ENCODE measurements at regions not wholly inside any gene's neighbourhood (a gene's known extent, or its start where the extent isn't known, plus 50 kb on each side); places are given as distances from the start of the nearest gene placed in this dataset.
A peak's percentile ranks its signal among the peaks of the same experiment; 100 is the strongest.

DNA sequence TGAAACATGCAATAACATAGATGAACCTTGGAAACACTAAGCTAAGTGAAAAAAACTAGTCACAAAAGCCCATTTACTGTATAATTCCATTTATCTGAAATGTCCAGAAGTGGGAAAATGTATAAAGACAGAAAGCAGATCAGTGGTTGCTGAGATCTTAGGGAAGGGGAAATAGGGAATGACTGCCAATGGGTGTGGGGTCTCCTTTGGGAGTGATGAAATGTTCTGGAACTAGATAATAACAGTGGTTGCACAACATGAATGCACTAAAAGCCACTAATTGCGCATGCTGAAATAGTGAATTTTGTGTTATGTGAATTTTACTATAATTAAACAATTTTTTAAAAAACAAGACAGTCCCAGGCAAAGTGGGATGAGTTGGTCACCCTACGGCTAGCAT lies 472.8 kb downstream of the CCDC171 start:
- intact Hi-C loops (cut with DNase I) = no loop called here
- DNase-seq (no peak), ATAC-seq (no peak)

DNA sequence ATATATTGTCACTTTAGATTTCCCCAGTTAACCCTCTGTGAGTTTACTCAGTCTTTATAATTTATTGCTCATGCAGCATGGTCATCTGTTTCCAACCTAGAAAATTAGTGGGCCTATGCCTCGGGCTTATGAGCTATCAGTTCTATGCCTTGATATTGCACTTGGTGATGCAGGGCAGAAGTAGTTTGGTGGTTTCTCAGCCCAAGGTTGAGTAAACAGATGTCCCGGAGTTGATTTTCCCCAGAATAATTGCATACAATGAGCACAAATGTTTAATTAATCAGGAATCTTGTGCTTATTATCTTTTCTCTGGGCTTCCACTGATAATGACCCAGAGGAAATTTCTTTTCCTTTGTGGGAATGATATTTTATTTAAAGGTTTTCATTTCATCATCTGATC lies 474.0 kb downstream of the CCDC171 start:
- ATAC-seq (no peak), DNase-seq (no peak)
- intact Hi-C loops (cut with DNase I) = no loop called here

DNA sequence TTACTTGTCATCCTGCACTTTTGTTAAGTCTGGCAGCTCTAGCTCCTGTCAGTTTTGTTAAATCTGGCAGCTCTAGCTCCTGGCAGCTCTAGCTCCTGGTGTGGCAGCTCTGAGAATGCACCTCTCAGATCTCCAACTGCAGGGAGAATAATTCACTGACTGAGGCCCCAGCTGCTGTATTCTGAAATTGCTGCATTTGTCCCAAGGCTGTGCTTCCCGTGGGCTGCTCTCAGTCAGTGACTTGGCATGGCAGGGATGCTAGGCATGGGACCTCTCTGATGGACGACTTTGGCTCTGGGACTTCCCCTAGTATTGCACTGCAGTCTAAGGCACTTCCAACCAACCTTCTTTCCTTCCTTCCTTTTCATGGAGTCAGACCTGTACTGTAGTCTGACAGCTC lies 475.7 kb downstream of the CCDC171 start:
- intact Hi-C loops (cut with DNase I) = no loop called here
- ATAC-seq (no peak), DNase-seq (no peak)

DNA sequence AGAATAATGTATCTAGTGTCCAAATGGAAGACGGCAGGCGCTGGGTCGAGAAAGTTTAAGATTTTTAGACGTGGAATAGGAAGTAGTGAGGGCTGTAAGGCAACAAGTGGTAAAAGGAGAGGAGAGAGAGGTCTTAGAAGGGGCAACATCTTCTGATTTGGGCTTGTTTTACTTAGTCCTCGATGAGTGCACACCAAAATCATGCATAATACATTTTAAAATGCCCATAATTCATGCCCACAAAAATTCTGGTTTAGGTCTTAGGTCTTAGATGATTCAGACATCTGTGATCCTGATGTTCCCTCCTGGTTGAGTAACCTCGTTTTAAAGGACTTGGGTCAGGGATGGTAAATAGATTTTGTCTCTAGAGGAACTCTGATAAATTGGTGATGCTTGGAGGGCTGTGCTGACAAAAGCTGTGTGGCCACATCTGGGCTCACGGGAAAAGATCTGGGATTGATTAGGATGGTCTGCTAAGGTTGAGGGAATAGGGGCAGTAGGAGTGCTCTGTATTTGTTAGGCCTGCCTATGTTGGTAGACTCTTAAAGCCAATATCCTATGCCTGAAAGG lies 476.3 kb downstream of the CCDC171 start:
- ATAC-seq (no peak), DNase-seq (no peak)
- intact Hi-C loops (cut with DNase I) = no loop called here

DNA sequence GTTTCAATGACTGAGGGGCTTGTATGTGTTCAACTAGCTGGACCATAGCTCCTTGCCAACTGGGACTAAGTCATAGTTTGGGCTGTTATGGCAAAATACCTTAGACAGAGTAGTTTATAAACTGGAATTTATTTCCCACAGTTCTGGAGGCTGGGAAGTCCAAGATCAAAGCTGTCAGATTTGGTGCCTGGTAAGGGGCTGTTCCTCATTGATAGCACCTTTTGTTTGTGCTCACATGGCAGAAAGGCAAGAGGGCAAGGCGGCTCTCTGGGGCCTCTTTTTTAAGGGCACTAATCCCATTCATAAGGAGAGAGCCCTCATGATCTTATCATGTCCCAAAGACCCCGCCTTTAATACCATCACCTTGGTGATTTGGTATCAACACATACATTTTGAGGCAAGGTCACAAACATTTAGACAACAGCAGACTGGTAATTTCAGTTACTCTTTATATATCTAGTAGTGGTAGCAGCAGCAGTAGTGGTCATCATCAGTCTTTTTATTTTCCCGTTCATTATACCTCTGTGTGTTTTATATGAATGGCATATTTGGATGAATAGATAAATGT lies 477.0 kb downstream of the CCDC171 start:
- DNase-seq (no peak), ATAC-seq (no peak)
- intact Hi-C loops (cut with DNase I) = no loop called here

DNA sequence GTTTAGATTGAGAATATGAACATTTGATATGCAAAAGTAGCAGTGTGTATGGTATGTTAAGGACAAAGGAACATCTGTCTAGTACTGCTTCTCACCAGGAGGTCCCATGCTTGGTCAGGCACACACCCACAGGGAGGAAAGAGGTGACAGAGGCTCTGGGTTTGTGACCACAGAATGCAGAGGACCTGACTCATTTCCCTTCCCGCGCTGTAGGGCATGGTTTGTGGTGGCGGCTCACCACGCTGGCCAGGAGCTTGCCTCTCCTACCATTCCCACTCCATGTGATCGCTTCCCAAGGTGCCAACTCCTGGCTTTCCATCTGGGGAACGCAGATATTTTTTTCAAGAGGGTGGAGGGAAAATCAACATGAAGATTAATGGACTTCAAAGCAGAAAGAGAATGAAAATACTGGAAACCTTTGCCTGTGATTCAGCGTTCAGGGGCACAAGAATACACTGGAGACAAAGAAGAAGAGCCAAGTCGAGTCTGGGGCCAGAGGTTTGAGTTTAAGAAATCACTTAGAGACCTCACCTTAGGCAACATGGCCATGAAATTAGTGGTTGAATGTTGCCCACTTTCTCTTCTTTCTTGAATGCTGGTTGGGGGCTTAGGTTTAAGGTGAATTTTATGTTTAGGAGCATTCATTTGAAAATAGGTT lies 477.8 kb downstream of the CCDC171 start:
- ATAC-seq (no peak), DNase-seq (no peak)
- intact Hi-C loops (cut with DNase I) = no loop called here

DNA sequence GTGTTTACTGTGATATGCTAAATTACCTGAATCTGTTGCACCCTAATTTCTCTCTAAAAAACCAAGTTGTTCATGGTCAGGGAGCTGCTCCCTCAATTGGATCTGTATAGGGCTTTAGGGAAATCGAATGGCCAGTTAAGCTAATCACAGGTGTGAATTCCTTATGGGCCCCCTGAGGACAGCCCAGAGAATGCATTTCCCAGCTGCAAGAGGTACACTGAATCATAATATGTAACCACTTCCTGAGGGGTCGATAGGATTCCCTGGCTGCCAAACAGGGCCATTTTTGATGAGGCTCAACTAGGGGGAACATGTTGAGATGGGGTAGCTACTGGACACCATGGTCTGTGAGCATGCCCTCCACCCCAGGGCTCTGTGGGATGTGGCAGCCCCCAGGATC lies 478.6 kb downstream of the CCDC171 start:
- intact Hi-C loops (cut with DNase I) = no loop called here
- no peak for DNase-seq
- ATAC-seq = no peak

DNA sequence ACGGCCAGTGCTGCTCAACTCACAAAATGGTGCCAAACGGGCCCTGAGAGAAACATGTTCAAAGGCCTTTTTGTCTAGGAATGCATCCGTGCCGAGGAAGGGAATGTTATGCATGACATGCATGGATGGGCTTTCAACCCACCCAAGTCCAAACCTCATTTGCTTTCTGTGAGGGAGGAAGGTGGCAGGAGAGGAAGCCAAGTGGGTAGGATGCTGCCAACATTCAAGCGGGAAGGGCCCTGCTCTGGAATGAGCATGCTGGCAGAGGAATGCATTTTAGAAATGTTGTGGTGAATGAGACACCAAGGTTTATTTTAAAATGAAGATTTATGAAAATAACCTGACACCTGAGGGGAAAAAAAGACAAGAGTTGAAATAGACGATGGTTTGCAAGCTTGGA lies 479.1 kb downstream of the CCDC171 start:
- DNase-seq = no peak
- ATAC-seq = no peak
- intact Hi-C loops (cut with DNase I) = no loop called here

DNA sequence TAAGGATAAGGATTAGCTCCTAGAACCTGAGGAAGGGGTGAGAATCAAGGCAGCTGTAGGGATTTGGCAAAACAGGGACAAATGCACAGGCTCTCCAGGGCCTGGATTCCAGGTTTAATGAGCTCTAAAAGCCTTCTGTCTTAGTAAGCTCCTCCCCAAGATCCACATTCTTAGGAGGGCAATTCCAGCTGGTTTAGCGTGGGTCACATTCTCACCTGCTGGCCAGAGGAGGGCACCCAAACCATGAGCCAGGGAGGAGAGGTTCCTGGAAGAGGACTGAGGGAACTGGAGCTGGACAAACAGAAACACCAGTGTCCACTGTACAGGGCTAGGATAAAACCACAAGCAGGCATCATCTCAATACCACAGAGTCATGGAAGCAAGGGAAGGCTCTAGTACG lies 480.0 kb downstream of the CCDC171 start:
- DNase-seq (no peak), ATAC-seq (no peak)
- intact Hi-C loops (cut with DNase I) = no loop called here

DNA sequence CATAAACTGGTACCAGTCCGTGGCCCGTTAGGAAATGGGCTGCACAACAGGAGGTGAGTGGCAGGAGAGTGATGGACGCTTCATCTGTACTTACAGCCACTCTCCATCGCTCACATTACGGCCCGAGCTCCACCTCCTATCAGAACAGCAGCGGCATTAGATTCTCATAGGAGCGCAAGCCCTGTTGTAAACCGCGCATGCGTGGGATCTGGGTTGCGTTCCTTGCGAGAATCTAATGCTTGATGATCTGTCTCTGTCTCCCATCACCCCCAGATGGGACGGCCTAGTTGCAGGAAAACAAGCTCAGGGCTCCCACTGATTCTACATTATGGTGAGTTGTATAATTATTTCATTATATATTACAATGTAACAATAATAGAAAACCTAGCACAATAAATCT lies 480.4 kb downstream of the CCDC171 start:
- intact Hi-C loops (cut with DNase I) = no loop called here
- no peak for ATAC-seq

DNA sequence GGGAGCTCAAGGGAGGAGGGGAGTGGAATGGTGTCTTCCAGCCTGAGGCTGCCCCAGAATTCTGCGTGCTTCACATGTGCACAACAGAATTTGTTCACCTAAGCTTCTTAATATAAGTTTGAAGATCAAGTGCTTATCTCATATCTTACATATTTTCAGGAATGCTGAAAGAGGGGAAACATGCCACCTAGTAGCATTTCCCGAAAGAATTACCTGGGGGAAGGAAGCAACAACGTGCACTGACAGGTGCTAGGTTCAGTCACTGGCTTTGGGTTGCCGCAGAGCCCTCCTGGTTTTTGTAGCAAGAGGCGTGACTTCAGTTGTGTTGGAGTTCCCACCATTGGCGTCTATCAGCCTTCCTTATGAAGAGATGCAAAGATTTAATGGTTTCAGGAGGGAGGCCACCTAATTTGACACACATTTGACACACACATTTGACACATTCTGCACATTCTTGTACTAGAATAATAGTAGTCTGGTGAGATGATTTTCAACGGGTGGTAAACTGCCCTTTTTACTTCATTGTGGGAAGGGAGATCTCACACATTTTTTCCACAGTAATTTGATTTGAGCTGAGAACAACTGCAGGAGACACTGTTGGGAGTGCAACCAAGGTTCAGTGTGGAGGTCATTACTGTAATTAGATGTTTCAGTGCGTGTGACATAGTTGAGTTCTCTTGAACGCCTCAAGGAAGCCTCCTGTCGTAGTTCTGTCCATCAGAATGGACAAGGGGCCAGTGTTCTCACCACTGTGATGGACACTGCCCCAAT lies 481.3 kb downstream of the CCDC171 start:
- no peak for DNase-seq
- intact Hi-C loops (cut with DNase I) = no loop called here
- ATAC-seq = no peak

More for the DNA sequence above, 480.4 kb downstream of the CCDC171 start:
- no peak for DNase-seq

DNA sequence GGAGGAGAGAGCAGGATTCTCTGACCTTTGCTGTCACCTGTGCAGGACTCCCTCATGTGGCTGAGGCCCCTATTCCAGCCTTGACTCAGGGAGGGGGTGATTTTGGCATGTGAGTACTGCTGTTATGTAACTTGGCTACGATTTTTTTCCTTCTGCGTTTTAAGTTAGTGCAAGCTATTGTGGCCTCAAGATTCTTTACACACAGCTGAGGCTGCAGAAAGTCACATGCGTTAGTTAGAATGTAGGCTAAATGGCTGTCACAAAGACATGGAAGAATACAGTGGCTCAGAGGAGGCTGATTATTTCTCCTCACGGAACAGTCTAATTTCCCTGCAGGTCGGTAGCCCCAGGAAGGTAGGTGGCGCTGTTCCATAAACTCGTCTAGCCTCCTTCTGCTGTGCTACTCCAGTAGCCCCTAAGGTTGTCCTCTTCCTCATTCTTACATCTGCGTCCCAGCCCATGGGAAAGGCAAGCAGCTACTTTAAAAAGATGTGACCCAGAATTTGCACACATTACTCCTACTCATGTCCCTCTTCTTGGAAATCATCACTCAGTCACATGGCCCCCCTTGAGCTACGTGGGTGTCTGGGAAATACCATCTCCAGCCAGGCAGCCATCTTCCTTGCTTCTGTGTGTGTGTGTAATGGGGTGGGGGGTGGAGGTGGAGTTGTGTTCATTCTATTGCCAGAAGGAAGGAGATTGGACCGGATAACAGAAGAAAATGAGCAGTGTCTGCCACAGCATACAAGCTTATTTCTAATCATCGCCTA lies 486.6 kb downstream of the CCDC171 start:
- DNase-seq (peak; percentile 36), ATAC-seq (peak; percentile 34 to 44)
- intact Hi-C loops (cut with DNase I) = no loop called here

DNA sequence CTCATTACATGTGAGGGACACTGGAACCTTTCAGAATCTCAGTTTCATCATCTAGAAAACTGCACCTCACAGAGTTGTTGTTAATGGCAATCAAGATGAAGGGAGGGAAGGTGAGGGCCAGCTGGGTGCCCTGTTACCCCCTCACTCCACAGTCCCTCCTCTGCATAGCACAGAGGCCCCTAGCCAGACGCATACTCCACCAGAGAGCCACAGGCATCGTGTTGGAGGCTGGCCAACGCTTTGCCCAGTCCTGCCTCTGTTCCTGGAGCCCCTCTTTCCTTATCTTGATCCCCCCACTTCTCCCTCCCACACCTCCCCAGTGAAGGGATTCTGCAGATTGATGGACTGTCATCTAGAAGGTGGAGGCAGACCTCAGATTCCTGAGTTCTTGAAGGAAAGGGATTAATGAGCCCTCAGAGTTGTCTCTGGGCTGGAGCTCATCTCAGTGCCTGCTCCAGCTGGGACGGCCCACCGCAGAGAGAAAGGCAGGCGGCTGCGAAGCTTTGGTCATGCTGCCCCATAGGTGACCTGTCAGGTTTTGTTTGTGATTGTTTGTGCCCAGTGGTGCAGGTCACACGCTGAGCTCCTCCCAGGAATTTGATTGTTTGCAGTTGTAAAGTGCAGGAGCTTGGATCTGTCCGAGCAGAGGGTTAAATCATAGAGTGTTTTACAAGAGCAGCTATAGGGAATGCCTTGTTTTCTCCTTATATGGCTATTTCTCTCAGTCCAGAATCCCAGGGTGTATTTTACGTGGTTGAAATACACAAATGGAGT lies 487.3 kb downstream of the CCDC171 start:
- intact Hi-C loops (cut with DNase I) = no loop called here
- ATAC-seq = no peak
- no peak for DNase-seq

DNA sequence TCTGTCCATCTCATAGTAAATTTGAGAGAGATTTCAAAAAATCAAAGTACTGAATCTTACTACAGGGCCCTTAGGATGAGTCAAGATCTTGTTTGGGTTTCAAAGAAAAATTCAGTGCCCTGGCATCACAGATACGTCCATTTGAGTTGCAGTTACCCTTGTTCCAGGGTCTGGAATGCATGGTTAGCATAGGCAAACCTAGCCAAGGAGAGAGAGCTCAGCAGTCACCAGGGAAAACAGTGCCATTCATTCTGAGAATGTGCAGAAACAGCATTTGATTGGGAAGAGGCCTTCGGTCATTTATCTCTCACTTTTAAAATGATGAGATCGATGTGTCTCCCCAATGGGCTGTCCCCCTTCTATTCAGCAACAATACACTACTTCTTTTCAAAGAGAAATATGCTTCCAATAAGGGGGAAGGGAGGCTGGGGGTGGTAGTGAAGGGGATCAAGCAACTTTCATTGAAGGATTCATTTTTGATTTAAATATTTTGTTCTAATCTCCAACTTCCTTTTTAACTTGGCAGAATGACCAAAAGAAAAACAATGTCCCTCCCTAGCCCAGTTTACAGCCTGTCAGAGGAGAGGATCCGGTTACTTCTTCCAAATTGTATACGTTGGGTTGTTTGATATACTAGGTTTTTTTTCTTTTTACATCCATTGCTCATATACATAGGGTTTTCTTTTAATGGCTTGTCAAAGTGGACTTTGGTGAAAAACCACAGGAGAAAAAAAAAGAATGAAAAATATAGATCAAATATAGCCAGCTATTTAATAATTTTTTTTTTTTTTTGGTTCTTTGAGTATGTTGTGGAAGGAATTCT lies 491.1 kb downstream of the CCDC171 start:
- ATAC-seq (no peak), DNase-seq (no peak)
- intact Hi-C loops (cut with DNase I) = no loop called here

DNA sequence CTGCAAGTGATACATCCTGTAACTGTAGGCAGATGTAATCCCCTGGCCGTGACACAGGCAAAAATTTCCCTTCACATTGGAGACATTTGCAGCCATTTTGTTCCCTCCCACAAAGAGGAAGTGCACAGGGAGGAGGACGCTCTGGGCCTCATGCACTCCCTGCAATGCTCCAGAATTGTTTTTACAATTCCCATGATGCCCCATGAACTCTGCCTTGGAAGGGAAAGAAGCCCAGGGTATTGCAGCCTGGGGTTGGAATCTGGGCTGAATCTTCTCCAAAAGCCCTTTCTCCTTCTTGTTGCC lies 491.7 kb downstream of the CCDC171 start:
- ATAC-seq (peak in 1 of 2 donors; percentile 88), DNase-seq (no peak)
- intact Hi-C loops (cut with DNase I) = no loop called here

DNA sequence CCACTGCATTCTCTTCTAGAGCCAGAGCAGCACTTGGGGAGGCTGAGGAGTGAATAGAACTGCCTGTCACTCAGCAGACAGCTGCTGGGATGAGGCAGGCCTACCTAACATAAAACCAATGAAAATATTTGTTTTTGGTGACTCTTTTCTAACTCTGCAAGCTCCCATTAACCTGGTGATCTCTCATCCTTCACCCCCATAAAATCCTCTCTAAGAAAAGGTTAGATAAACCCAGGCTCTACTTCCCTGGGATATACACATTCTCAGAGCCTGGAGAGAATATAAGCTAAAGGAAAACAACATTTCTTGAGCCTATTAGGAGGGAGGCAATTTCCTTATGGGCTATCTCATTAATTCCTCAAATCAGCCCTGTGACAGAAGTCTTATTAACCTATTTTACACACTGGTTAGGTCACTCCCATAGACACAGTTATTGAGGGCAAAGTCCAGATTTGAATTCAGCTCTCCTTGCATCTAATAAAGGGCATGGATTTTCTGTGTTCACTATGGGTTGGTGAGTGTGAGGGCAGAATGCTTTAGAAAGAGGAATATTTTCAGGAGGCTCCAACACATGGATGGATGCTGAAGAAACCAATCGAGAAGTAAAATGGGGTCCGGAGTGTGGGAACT lies 492.9 kb downstream of the CCDC171 start:
- DNase-seq (no peak), ATAC-seq (no peak)
- intact Hi-C loops (cut with DNase I) = no loop called here

DNA sequence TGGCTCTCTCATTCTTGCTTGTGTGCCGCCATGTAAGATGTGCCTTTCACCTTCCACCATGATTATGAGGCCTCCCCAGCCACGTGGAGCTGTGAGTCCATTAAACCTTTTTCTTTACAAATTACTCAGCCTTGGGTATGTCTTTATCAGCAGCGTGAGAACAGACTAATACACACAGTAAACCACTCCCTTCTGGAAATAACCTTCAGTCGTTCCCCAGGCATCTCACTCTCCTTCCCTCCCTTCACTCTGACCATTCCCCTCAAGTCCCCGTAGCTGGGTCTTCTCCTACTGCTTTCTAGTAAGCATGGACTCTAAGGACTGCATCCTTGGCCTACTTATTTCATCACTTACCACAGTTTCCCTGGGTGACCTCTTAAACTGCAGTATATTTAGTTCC lies 493.9 kb downstream of the CCDC171 start:
- intact Hi-C loops (cut with DNase I) = no loop called here
- DNase-seq (no peak), ATAC-seq (no peak)

DNA sequence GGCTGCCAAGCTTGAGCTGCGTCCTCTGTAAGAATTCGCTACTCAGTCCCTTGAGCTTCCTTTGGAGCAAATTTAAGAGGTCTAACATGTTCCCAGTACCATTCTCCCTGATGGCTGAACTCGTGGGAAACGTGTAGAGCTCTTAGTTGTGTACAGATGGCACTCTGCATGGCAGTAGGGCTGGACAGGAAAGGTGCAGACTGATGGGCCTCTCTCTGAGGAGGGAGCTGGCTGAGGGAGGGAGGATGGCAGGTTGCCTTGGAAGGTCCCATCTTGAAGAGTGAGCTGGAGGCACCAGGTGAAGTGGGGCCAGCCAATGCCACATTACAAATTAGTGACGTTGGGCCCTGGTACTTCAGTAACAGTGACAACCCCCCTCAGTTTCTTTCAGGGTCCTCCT lies 495.3 kb downstream of the CCDC171 start:
- ATAC-seq = no peak
- DNase-seq = no peak
- intact Hi-C loops (cut with DNase I) = no loop called here
